Left lung (tissue), 4 donors: ENCODE measurements at regions not wholly inside any gene's neighbourhood (a gene's known extent, or its start where the extent isn't known, plus 50 kb on each side); places are given as distances from the start of the nearest gene placed in this dataset.
A peak's percentile ranks its signal among the peaks of the same experiment; 100 is the strongest.

Source experiments
- ATAC-seq: fragments of 200-7000 bp; cut with Tn5 transposase; one replicate; pipeline ENCODE4 v1.9.1; 2020; ENCODE audit warnings: moderate library complexity
- DNase-seq, 4 donors: peaks; one replicate each; pipeline ENCODE4 v3.0.0-alpha.2; 2013 to 2020
- H3K27ac ChIP-seq, 2 donors: fragments of 200-600 bp; sonication (generic) in 1 of 2; one replicate each; pipeline versions ENCODE4 v1.5.0 to v1.8.0; 2020 to 2021
- H3K27me3 ChIP-seq, 2 donors: fragments of 200-600 bp; sonication (generic) in 1 of 2; one replicate each; pipeline versions ENCODE4 v1.5.0 to v1.8.0; 2020 to 2021
- H3K36me3 ChIP-seq, 2 donors: fragments of 200-600 bp; sonication (generic) in 1 of 2; one replicate each; pipeline versions ENCODE4 v1.5.0 to v1.8.0; 2020 to 2021
- H3K4me1 ChIP-seq, 2 donors: fragments of 200-600 bp; one replicate each; pipeline ENCODE4 v1.8.0; 2021
- H3K4me3 ChIP-seq, 2 donors: fragments of 200-600 bp; sonication (generic) in 1 of 2; one replicate each; pipeline versions ENCODE4 v1.5.0 to v1.8.0; 2020 to 2021; ENCODE audit warnings: mild to moderate bottlenecking in 1 of 2
- H3K9me3 ChIP-seq, 2 donors: fragments of 200-600 bp; sonication (generic) in 1 of 2; one replicate each; pipeline versions ENCODE4 v1.5.0 to v1.8.0; 2020 to 2021
- CTCF ChIP-seq, 2 donors: fragments of 200-600 bp; sonication (generic) in 1 of 2; IDR thresholded peaks; one replicate each; pipeline versions ENCODE4 v1.5.0 to v1.8.0; 2021; ENCODE audit warnings: antibody characterized with exemption in 2 of 2
- intact Hi-C, 2 donors: fragments of 100-400 bp; cut with DNase I; formaldehyde crosslinking; loops; one replicate each; pipeline versions ENCODE4 v1.11.2 to v1.14.2; 2022
- donor health status: DM: no; HTN: yes; CAD: no.
- donor health status: DM: no; HTN: no; CAD: no.

GRCh38 chr1:64323882-64324281 is 120.5 kb downstream of the UBE2U start:
- Histone ChIP-seq H3K36me3 (no peaks in the 10 kb centered on the region), H3K4me1 (peaks cover 0 to 3% of the 10 kb centered on the region in 2 donors), H3K27me3 (no peaks in the 10 kb centered on the region), H3K27ac (no peak overlapping the region), H3K4me3 (no peak overlapping the region), H3K9me3 (no peaks in the 10 kb centered on the region)
- intact Hi-C loops: no loop called here
- no peak for ATAC-seq
- TF ChIP-seq CTCF (IDR thresholded peaks at IDR 0.05): no peak
- DNase-seq: no peak

GRCh38 chr1:64325856-64326255 is 122.4 kb downstream of the UBE2U start:
- H3K4me1 ChIP-seq: no peaks in the 10 kb centered on the region
- no peak for TF ChIP-seq CTCF (IDR thresholded peaks at IDR 0.05)
- H3K27me3 ChIP-seq: no peaks in the 10 kb centered on the region
- no peaks in the 10 kb centered on the region for H3K36me3 ChIP-seq
- H3K9me3 ChIP-seq: no peaks in the 10 kb centered on the region
- no peak overlapping the region for H3K4me3 ChIP-seq
- DNase-seq: peak in 1 of 4 donors; percentile 36
- ATAC-seq: no peak
- intact Hi-C loops: no loop called here
- H3K27ac ChIP-seq: no peak overlapping the region

GRCh38 chr1:64327119-64327518 is 123.7 kb downstream of the UBE2U start:
- H3K9me3 ChIP-seq: no peaks in the 10 kb centered on the region
- intact Hi-C loops: no loop called here
- no peak for DNase-seq
- no peak overlapping the region for H3K27ac ChIP-seq
- H3K27me3 ChIP-seq: no peaks in the 10 kb centered on the region
- TF ChIP-seq CTCF (IDR thresholded peaks at IDR 0.05): no peak
- H3K4me3 ChIP-seq: no peak overlapping the region
- ATAC-seq: no peak
- H3K4me1 ChIP-seq: no peaks in the 10 kb centered on the region
- no peaks in the 10 kb centered on the region for H3K36me3 ChIP-seq

GRCh38 chr1:64328193-64328592 is 124.8 kb downstream of the UBE2U start:
- ATAC-seq (no peak), DNase-seq (no peak)
- no peak overlapping the region for H3K4me3 ChIP-seq
- no peaks in the 10 kb centered on the region for H3K36me3 ChIP-seq
- H3K27me3 ChIP-seq: no peaks in the 10 kb centered on the region
- TF ChIP-seq CTCF (IDR thresholded peaks at IDR 0.05): no peak
- no peaks in the 10 kb centered on the region for H3K4me1 ChIP-seq
- H3K27ac ChIP-seq: no peak overlapping the region
- H3K9me3 ChIP-seq: no peaks in the 10 kb centered on the region
- intact Hi-C loops: no loop called here

- intact Hi-C loops: no loop called here
- no peaks in the 10 kb centered on the region for H3K27me3 ChIP-seq
- no peak overlapping the region for H3K4me3 ChIP-seq
- no peak for TF ChIP-seq CTCF (IDR thresholded peaks at IDR 0.05)
- no peaks in the 10 kb centered on the region for H3K9me3 ChIP-seq
- H3K36me3 ChIP-seq: no peaks in the 10 kb centered on the region
- H3K27ac ChIP-seq: no peak overlapping the region
- DNase-seq (no peak), ATAC-seq (no peak)
- no peaks in the 10 kb centered on the region for H3K4me1 ChIP-seq
These were observed 127.4 kb downstream of the UBE2U start for GRCh38 chr1:64330839-64331238.
